IMR-90 (cell line): ENCODE measurements at regions not wholly inside any gene's neighbourhood (a gene's known extent, or its start where the extent isn't known, plus 50 kb on each side); places are given as distances from the start of the nearest gene placed in this dataset.

Experiments
- ATAC-seq: fragments of 200-7000 bp; cut with Tn5 transposase; 2 replicates; pipeline ENCODE4 v1.9.1; 2020; ENCODE audit warnings: low read depth, mild to moderate bottlenecking, moderate library complexity
- BruUV-seq: library from RNA; stranded (reverse); fragments of 400-500 nt; replicated peaks from 2 replicates; lab custom pipeline; 2021; lab: Mats Ljungman, UMichigan
- CTCF ChIA-PET: fragments of 300-600 bp; formaldehyde crosslinking; extraction: SDS; loops from one replicate; lab custom pipeline; 2021; ENCODE audit warnings: antibody characterized with exemption; lab: Yijun Ruan, JAX
- POLR2A ChIA-PET: fragments of 300-600 bp; sonication (Branson Sonifier 250); formaldehyde crosslinking; loops from one replicate; lab custom pipeline; 2022; ENCODE audit warnings: antibody characterized with exemption; ENCODE audit not compliant: unreplicated experiment; lab: Charles Lee
- DNase-seq: peaks from one replicate; pipeline ENCODE4 v3.0.0; 2013
- H2AFZ ChIP-seq: replicated peaks from 2 replicates; pipeline ENCODE3; 2013; ENCODE audit warnings: low read length, mild to moderate bottlenecking; ENCODE audit not compliant: poor library complexity
- H2AK5ac ChIP-seq: 2 replicates; pipeline ENCODE4 v1.6.1; 2013; ENCODE audit warnings: low read depth, low read length, inconsistent platforms
- H2AK9ac ChIP-seq: replicated peaks from 2 replicates; pipeline ENCODE3; 2013; ENCODE audit warnings: mild to moderate bottlenecking, low read depth, low read length, moderate library complexity; ENCODE audit not compliant: poor library complexity
- H2BK120ac ChIP-seq: 2 replicates; pipeline ENCODE4 v1.6.1; 2013; ENCODE audit warnings: low read depth, low read length, inconsistent platforms
- H2BK15ac ChIP-seq: 3 replicates; pipeline ENCODE4 v1.6.1; 2013; ENCODE audit warnings: low read depth, low read length, inconsistent platforms
- H2BK20ac ChIP-seq: 2 replicates; pipeline ENCODE4 v1.6.1; 2013; ENCODE audit warnings: low read depth, mild to moderate bottlenecking, inconsistent platforms, low read length, moderate library complexity
- H2BK5ac ChIP-seq: 2 replicates; pipeline ENCODE4 v1.6.1; 2013; ENCODE audit warnings: mild to moderate bottlenecking, low read depth, low read length, inconsistent platforms; ENCODE audit not compliant: poor library complexity, severe bottlenecking
- H3K14ac ChIP-seq: replicated peaks from 2 replicates; pipeline ENCODE4 v1.6.1; 2013; ENCODE audit warnings: low read depth, low read length, inconsistent platforms
- H3K18ac ChIP-seq: 2 replicates; pipeline ENCODE4 v1.6.1; 2013; ENCODE audit warnings: low read depth, low read length, control low read depth
- H3K23ac ChIP-seq: 2 replicates; pipeline ENCODE4 v1.6.1; 2013; ENCODE audit warnings: low read depth, low read length, inconsistent platforms
- H3K27ac ChIP-seq: 2 replicates; pipeline ENCODE4 v1.5.1; 2013; ENCODE audit warnings: mild to moderate bottlenecking, control low read depth, low read length; ENCODE audit not compliant: insufficient read depth
- H3K27me3 ChIP-seq: 2 replicates; pipeline ENCODE4 v1.6.1; 2013; ENCODE audit warnings: low read length; ENCODE audit not compliant: control insufficient read depth, insufficient read depth
- H3K36me3 ChIP-seq: 2 replicates; pipeline ENCODE4 v1.6.1; 2013; ENCODE audit warnings: low read length, mixed read lengths; ENCODE audit not compliant: control insufficient read depth, insufficient read depth
- H3K4ac ChIP-seq: 2 replicates; pipeline ENCODE4 v1.6.1; 2013; ENCODE audit warnings: low read depth, low read length, inconsistent platforms
- H3K4me1 ChIP-seq: 2 replicates; pipeline ENCODE4 v1.6.1; 2013; ENCODE audit warnings: low read length, mixed read lengths; ENCODE audit not compliant: control insufficient read depth, insufficient read depth
- H3K4me2 ChIP-seq: 2 replicates; pipeline ENCODE4 v1.6.1; 2013; ENCODE audit warnings: low read depth, mild to moderate bottlenecking, control low read depth, low read length, moderate library complexity
- H3K4me3 ChIP-seq: 2 replicates; pipeline ENCODE4 v1.5.1; 2013; ENCODE audit warnings: low read depth, mild to moderate bottlenecking, control low read depth, low read length, moderate library complexity; ENCODE audit not compliant: insufficient read depth
- H3K56ac ChIP-seq: 2 replicates; pipeline ENCODE4 v1.6.1; 2013; ENCODE audit warnings: low read length, inconsistent platforms; ENCODE audit not compliant: insufficient read depth; ENCODE audit errors: extremely low read depth
- H3K79me1 ChIP-seq, 2 experiments: 2 replicates each; pipeline ENCODE4 v1.6.1; 2013; ENCODE audit warnings: low read length in 2 of 2, inconsistent platforms in 1 of 2, low read depth in 1 of 2
- H3K9ac ChIP-seq: 2 replicates; pipeline ENCODE4 v1.6.1; 2013; ENCODE audit warnings: low read depth, low read length, control low read depth
- H3K9me1 ChIP-seq: 2 replicates; pipeline ENCODE4 v1.6.1; 2013; ENCODE audit warnings: low read length, inconsistent platforms; ENCODE audit not compliant: insufficient read depth
- H3K9me3 ChIP-seq: 2 replicates; pipeline ENCODE4 v1.6.1; 2013; ENCODE audit warnings: low read length; ENCODE audit not compliant: control insufficient read depth, insufficient read depth
- H4K20me1 ChIP-seq: 2 replicates; pipeline ENCODE4 v1.6.1; 2013; ENCODE audit warnings: low read length, inconsistent platforms; ENCODE audit not compliant: insufficient read depth
- H4K5ac ChIP-seq: 2 replicates; pipeline ENCODE4 v1.6.1; 2013; ENCODE audit warnings: mild to moderate bottlenecking, low read depth, low read length, control low read depth
- H4K8ac ChIP-seq, 2 experiments: 2 replicates each; pipeline ENCODE4 v1.6.1; 2013; ENCODE audit warnings: low read depth in 2 of 2, low read length in 2 of 2, control low read depth in 1 of 2, inconsistent platforms in 1 of 2
- H4K91ac ChIP-seq: 2 replicates; pipeline ENCODE4 v1.6.1; 2013; ENCODE audit warnings: low read depth, low read length, inconsistent platforms; ENCODE audit not compliant: insufficient read depth
- CEBPB ChIP-seq: IDR thresholded peaks from 2 replicates; pipeline ENCODE4 v1.6.1; 2012; ENCODE audit warnings: low read depth, low read length, improper control_type of control experiment
- CHD1 ChIP-seq: IDR thresholded peaks from 2 replicates; pipeline ENCODE4 v1.6.1; 2012; ENCODE audit warnings: low read depth, low read length, improper control_type of control experiment
- FOS ChIP-seq: fragments of 150-350 bp; IDR thresholded peaks from 2 replicates; pipeline ENCODE4 v1.6.1; 2016; ENCODE audit warnings: low read depth, low read length
- MAFK ChIP-seq: IDR thresholded peaks from 2 replicates; pipeline ENCODE4 v1.6.1; 2012; ENCODE audit warnings: low read depth, low read length, improper control_type of control experiment
- MAZ ChIP-seq: IDR thresholded peaks from 2 replicates; pipeline ENCODE4 v1.6.1; 2012; ENCODE audit warnings: low read depth, mild to moderate bottlenecking, low read length, improper control_type of control experiment, moderate library complexity, borderline replicate concordance
- MXI1 ChIP-seq: IDR thresholded peaks from 2 replicates; pipeline ENCODE4 v1.6.1; 2012; ENCODE audit warnings: low read depth, mild to moderate bottlenecking, low read length, moderate library complexity, borderline replicate concordance
- NFE2L2 ChIP-seq: fragments of 150-350 bp; IDR thresholded peaks from 2 replicates; pipeline ENCODE4 v1.6.1; 2016; ENCODE audit warnings: low read depth, mild to moderate bottlenecking, low read length
- POLR2A ChIP-seq: IDR thresholded peaks from 2 replicates; pipeline ENCODE4 v1.6.1; 2012; ENCODE audit warnings: mild to moderate bottlenecking, low read depth, low read length
- WGBS, 2 experiments: methylation state at CpG; one replicate each; pipeline versions ENCODE4 v1.1.5 to v1.1.7; 2013; ENCODE audit warnings: missing lambda C conversion rate in 2 of 2; ENCODE audit not compliant: insufficient read length in 1 of 2; ENCODE audit errors: extremely low coverage in 2 of 2; 5-methylcytosine and 5-hydroxymethylcytosine counted together
- dilution Hi-C: fragments of 300-500 bp; cut with HindIII; formaldehyde crosslinking; loops from one replicate; pipeline ENCODE4 v1.14.3; 2018; ENCODE audit warnings: low sequenced_read_pairs; ENCODE audit not compliant: unreplicated experiment
- in situ Hi-C: fragments of 300-500 bp; cut with MboI; formaldehyde crosslinking; loops from 3 replicates; pipeline ENCODE4 v1.14.3; 2019; ENCODE audit warnings: low sequenced_read_pairs, inconsistent platforms, mixed read lengths
- intact Hi-C: fragments of 100-400 bp; cut with micrococcal nuclease; formaldehyde crosslinking; loops from 2 replicates; pipeline ENCODE4 v1.10.0; 2022
- TF ChIP-seq, protein P1 (sequence below): fragments of 150-350 bp; IDR thresholded peaks from 2 replicates; pipeline ENCODE4 v1.6.1; 2017; ENCODE audit warnings: mild to moderate bottlenecking, antibody characterized with exemption, low read length, low read depth

DNA sequence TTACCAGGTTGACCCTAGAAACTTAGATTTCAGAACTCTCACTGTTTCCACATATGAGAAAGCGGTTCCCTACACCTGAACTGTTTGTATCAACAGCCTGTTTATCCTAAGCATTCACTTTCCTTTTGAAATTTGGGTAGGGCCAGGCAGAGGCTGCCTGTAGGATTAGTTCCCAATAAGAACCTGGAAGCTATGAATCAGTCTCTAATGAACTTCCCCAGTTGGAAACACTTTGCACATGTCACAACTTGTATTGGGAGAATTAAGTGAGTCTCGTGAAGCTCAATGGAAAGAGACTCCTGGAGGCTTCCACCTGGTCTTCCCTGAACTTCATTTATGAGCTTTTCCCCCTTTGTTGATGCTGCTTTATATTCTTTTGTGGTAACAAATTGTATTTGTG, 486.6 kb upstream of the HS6ST1 start:
- in situ Hi-C loops: no loop called here
- POLR2A ChIA-PET: no interaction called here
- Histone ChIP-seq H4K91ac (no peak overlapping the region), H2AK9ac (no peak overlapping the region), H3K14ac (no peak overlapping the region), H3K4me1 (no peaks in the 10 kb centered on the region), H3K9me3 (no peaks in the 10 kb centered on the region), H3K18ac (no peak overlapping the region), H4K5ac (no peak overlapping the region), H2BK5ac (no peak overlapping the region), H3K4ac (no peak overlapping the region), H3K79me1 (no peaks in the 10 kb centered on the region), H2AFZ (no peak overlapping the region), H4K8ac (no peak overlapping the region), H3K4me2 (no peak overlapping the region), H2BK120ac (no peak overlapping the region), H3K9me1 (no peaks in the 10 kb centered on the region), H4K20me1 (no peaks in the 10 kb centered on the region), H2BK20ac (no peak overlapping the region), H3K27ac (no peak overlapping the region), H2AK5ac (no peak overlapping the region), H3K36me3 (no peaks in the 10 kb centered on the region), H3K27me3 (no peaks in the 10 kb centered on the region), H3K4me3 (no peak overlapping the region), H2BK15ac (no peak overlapping the region), H3K23ac (no peak overlapping the region), H3K9ac (no peak overlapping the region), H3K56ac (no peak overlapping the region)
- CTCF ChIA-PET: no interaction called here
- WGBS, 2 experiments: no CpG with 5 or more reads among the region's 2 CpGs
- dilution Hi-C loops: no loop called here
- TF ChIP-seq CHD1 (no peak), NFE2L2 (no peak), MAFK (no peak), CEBPB (no peak), FOS (no peak), MAZ (no peak), POLR2A (no peak), MXI1 (no peak)
- TF ChIP-seq, protein P1, sequence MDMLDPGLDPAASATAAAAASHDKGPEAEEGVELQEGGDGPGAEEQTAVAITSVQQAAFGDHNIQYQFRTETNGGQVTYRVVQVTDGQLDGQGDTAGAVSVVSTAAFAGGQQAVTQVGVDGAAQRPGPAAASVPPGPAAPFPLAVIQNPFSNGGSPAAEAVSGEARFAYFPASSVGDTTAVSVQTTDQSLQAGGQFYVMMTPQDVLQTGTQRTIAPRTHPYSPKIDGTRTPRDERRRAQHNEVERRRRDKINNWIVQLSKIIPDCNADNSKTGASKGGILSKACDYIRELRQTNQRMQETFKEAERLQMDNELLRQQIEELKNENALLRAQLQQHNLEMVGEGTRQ: no peak
- no peak for DNase-seq
- BruUV-seq: no TSS peak
- intact Hi-C loops: no loop called here
- ATAC-seq: no peak
